CD4-positive, alpha-beta T cell treated with Interleukin-6 for 4 hours (primary cell): ENCODE measurements at regions not wholly inside any gene's neighbourhood (a gene's known extent, or its start where the extent isn't known, plus 50 kb on each side); places are given as distances from the start of the nearest gene placed in this dataset.
"Not testable (repeated sequence)": the region's sequence is repeated elsewhere in the genome, so short reads cannot be mapped to it uniquely, and the experiment has no call there.

Experiments
- DNase-seq: peaks from one replicate; pipeline ENCODE4 v3.0.0-alpha.2; 2020; ENCODE audit warnings: mixed read lengths

- no peak for DNase-seq
Measured at GRCh38 chr4:9608300-9608699, 164.1 kb downstream of the DEFB131A start.

GRCh38 chr4:9610321-9610720 is 166.1 kb downstream of the DEFB131A start:
- not testable (repeated sequence) for DNase-seq

GRCh38 chr4:9611101-9611500 is 166.9 kb downstream of the DEFB131A start:
- no peak for DNase-seq

GRCh38 chr4:9636411-9636810 is 145.0 kb upstream of the DRD5 start:
- not testable (repeated sequence) for DNase-seq

- peak; percentile 1 for DNase-seq
Measured at GRCh38 chr4:9659678-9660077, 121.8 kb upstream of the DRD5 start.

- DNase-seq = not testable (repeated sequence)
Measured at GRCh38 chr4:9660955-9661354, 120.5 kb upstream of the DRD5 start.

- not testable (repeated sequence) for DNase-seq
Measured at GRCh38 chr4:9670725-9671124, 110.7 kb upstream of the DRD5 start.

GRCh38 chr4:9677357-9677756 is 104.1 kb upstream of the DRD5 start:
- DNase-seq = not testable (repeated sequence)

- DNase-seq = no peak
Measured at GRCh38 chr4:9679704-9680478, 101.5 kb upstream of the DRD5 start.

- DNase-seq = not testable (repeated sequence)
Measured at GRCh38 chr4:9683174-9683573, 98.3 kb upstream of the DRD5 start.

GRCh38 chr4:9685016-9685415 is 96.4 kb upstream of the DRD5 start:
- DNase-seq = not testable (repeated sequence)

GRCh38 chr4:9685692-9686091 is 95.7 kb upstream of the DRD5 start:
- DNase-seq = no peak

GRCh38 chr4:9690636-9691237 is 90.7 kb upstream of the DRD5 start:
- not testable (repeated sequence) for DNase-seq

GRCh38 chr4:9691238-9692065 is 90.0 kb upstream of the DRD5 start:
- peak; percentile 95 for DNase-seq

- DNase-seq = peak; percentile 18
Measured at GRCh38 chr4:9692791-9693491, 88.5 kb upstream of the DRD5 start.

GRCh38 chr4:9694403-9694802 is 87.0 kb upstream of the DRD5 start:
- not testable (repeated sequence) for DNase-seq

GRCh38 chr4:9695994-9696393 is 85.4 kb upstream of the DRD5 start:
- peak; percentile 43 for DNase-seq

- not testable (repeated sequence) for DNase-seq
Measured at GRCh38 chr4:9696561-9696960, 84.9 kb upstream of the DRD5 start.

- not testable (repeated sequence) for DNase-seq
Measured at GRCh38 chr4:9702019-9702418, 79.4 kb upstream of the DRD5 start.

- DNase-seq = not testable (repeated sequence)
Measured at GRCh38 chr4:9702696-9703095, 78.7 kb upstream of the DRD5 start.

- peak; percentile 71 for DNase-seq
Measured at GRCh38 chr4:9703391-9703790, 78.0 kb upstream of the DRD5 start.

- DNase-seq = not testable (repeated sequence)
Measured at GRCh38 chr4:9704126-9704525, 77.3 kb upstream of the DRD5 start.
